Astrocyte of the cerebellum (primary cell): ENCODE measurements at regions not wholly inside any gene's neighbourhood (a gene's known extent, or its start where the extent isn't known, plus 50 kb on each side); places are given as distances from the start of the nearest gene placed in this dataset.

Source experiments
- DNase-seq: peaks from one replicate; pipeline ENCODE4 v3.0.0-alpha.2; 2011; ENCODE audit warnings: low read depth
- H3K4me3 ChIP-seq: 2 replicates; pipeline ENCODE4 v1.5.1; 2011; ENCODE audit warnings: mild to moderate bottlenecking, low read depth, low read length, moderate library complexity
- CTCF ChIP-seq: IDR thresholded peaks from 2 replicates; pipeline ENCODE4 v1.5.1; 2012; ENCODE audit warnings: low read length, low read depth, moderate library complexity, mild to moderate bottlenecking; ENCODE audit errors: missing control alignments
- in situ Hi-C: cut with HindIII; loops from 2 replicates; pipeline ENCODE4 v1.10.0; 2017; ENCODE audit warnings: low sequenced_read_pairs

- DNase-seq = no peak
- no peak overlapping the region for H3K4me3 ChIP-seq
- in situ Hi-C loops = no loop called here
- no peak for TF ChIP-seq CTCF
Observed at GRCh38 chr18:41579185-41579584, 375.8 kb upstream of the PIK3C3 start.

- H3K4me3 ChIP-seq = no peak overlapping the region
- DNase-seq = no peak
- in situ Hi-C loops = no loop called here
- TF ChIP-seq CTCF = no peak
Observed at GRCh38 chr18:41577529-41577928, 377.5 kb upstream of the PIK3C3 start.

- DNase-seq = no peak
- H3K4me3 ChIP-seq = no peak overlapping the region
- in situ Hi-C loops = no loop called here
- no peak for TF ChIP-seq CTCF
Observed at GRCh38 chr18:41576643-41577042, 378.4 kb upstream of the PIK3C3 start.

- H3K4me3 ChIP-seq = no peak overlapping the region
- no peak for DNase-seq
- in situ Hi-C loops = no loop called here
- TF ChIP-seq CTCF = no peak
Observed at GRCh38 chr18:41569867-41570266, 385.2 kb upstream of the PIK3C3 start.

GRCh38 chr18:41561961-41562360 lies 393.1 kb upstream of the PIK3C3 start:
- no peak overlapping the region for H3K4me3 ChIP-seq
- no peak for DNase-seq
- in situ Hi-C loops = no loop called here
- TF ChIP-seq CTCF = no peak

GRCh38 chr18:41558715-41559114 lies 396.3 kb upstream of the PIK3C3 start:
- DNase-seq = no peak
- TF ChIP-seq CTCF = no peak
- in situ Hi-C loops = no loop called here
- no peak overlapping the region for H3K4me3 ChIP-seq

- no peak overlapping the region for H3K4me3 ChIP-seq
- no peak for TF ChIP-seq CTCF
- in situ Hi-C loops = no loop called here
- no peak for DNase-seq
Observed at GRCh38 chr18:41553716-41554115, 401.3 kb upstream of the PIK3C3 start.
